ENCODE measurements at regions not wholly inside any gene's neighbourhood (a gene's known extent, or its start where the extent isn't known, plus 50 kb on each side); places are given as distances from the start of the nearest gene placed in this dataset.

DNA sequence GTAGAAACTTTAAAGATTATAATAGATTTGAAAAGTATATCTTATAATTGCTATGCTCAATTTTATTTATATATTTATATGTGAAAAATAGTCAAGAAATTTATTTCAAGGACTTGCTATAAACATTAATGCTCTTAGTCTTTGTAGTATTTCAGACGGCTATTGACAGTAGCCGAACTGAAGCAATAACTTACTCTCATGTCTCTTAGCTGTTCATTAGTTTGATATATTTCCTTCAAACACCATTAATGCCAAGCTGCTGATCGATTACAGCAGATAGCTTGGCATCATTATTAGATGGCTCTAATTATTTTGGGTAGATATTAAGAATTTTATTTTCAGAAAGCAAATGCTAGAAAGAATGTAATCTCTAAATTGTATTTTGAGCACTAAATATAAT, 1151.5 kb upstream of the SPRY2 start:
- TF ChIP-seq, protein P1, sequence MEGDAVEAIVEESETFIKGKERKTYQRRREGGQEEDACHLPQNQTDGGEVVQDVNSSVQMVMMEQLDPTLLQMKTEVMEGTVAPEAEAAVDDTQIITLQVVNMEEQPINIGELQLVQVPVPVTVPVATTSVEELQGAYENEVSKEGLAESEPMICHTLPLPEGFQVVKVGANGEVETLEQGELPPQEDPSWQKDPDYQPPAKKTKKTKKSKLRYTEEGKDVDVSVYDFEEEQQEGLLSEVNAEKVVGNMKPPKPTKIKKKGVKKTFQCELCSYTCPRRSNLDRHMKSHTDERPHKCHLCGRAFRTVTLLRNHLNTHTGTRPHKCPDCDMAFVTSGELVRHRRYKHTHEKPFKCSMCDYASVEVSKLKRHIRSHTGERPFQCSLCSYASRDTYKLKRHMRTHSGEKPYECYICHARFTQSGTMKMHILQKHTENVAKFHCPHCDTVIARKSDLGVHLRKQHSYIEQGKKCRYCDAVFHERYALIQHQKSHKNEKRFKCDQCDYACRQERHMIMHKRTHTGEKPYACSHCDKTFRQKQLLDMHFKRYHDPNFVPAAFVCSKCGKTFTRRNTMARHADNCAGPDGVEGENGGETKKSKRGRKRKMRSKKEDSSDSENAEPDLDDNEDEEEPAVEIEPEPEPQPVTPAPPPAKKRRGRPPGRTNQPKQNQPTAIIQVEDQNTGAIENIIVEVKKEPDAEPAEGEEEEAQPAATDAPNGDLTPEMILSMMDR (conservative IDR thresholded peaks at IDR 0.05; ENCODE audit: low read depth, low read length): no peak
- TF ChIP-seq EZH2 (IDR thresholded peaks at IDR 0.05; ENCODE audit: low read length, unreplicated experiment): no peak
